GM12878 (cell line): ENCODE measurements at regions not wholly inside any gene's neighbourhood (a gene's known extent, or its start where the extent isn't known, plus 50 kb on each side); places are given as distances from the start of the nearest gene placed in this dataset.
A peak's percentile ranks its signal among the peaks of the same experiment; 100 is the strongest.

ENCODE experiments used
- ATAC-seq: fragments of 200-7000 bp; cut with Tn5 transposase; 3 replicates; pipeline ENCODE4 v1.9.1; 2020; ENCODE audit warnings: mild to moderate bottlenecking, moderate library complexity
- BruUV-seq: library from RNA; stranded (reverse); fragments of 400-500 nt; replicated peaks from 2 replicates; lab custom pipeline; 2021; lab: Mats Ljungman, UMichigan
- CTCF ChIA-PET: fragments of 300-600 bp; sonication (Branson Sonifier 250); formaldehyde crosslinking; extraction: SDS; loops from one replicate; lab custom pipeline; 2021; ENCODE audit warnings: inconsistent platforms; lab: Yijun Ruan, JAX
- POLR2A ChIA-PET: fragments of 350-600 bp; formaldehyde crosslinking; extraction: SDS; loops from one replicate; lab custom pipeline; 2021; ENCODE audit warnings: inconsistent platforms; lab: Charles Lee
- RAD21 ChIA-PET: fragments of 300-600 bp; sonication (Branson Sonifier 250); formaldehyde crosslinking; loops from one replicate; lab custom pipeline; 2023; ENCODE audit warnings: antibody characterized with exemption; ENCODE audit not compliant: unreplicated experiment; lab: Charles Lee
- SMC1A ChIA-PET: fragments of 300-600 bp; sonication (Branson Sonifier 250); formaldehyde crosslinking; loops from one replicate; lab custom pipeline; 2023; ENCODE audit not compliant: unreplicated experiment, uncharacterized antibody; lab: Charles Lee
- DNase-seq: peaks from one replicate; pipeline ENCODE4 v3.0.0-alpha.2; 2011; ENCODE audit warnings: low read depth, low spot score
- FAIRE-seq: peaks from 3 replicates; lab custom pipeline; 2011; peaks lifted over from hg19 to GRCh38; lab: Jason Lieb, UNC
- H2AFZ ChIP-seq: 2 replicates; pipeline ENCODE4 v1.6.0; 2011; ENCODE audit warnings: low read depth, low read length, control low read depth; ENCODE audit not compliant: control insufficient read depth
- H3K27ac ChIP-seq: 2 replicates; pipeline ENCODE4 v1.5.1; 2011; ENCODE audit warnings: control low read depth; ENCODE audit not compliant: control insufficient read depth, insufficient read depth
- H3K27me3 ChIP-seq, 2 experiments: replicated peaks in 1 of 2; 2 replicates each; pipeline versions ENCODE4 v1.6.0 to v1.6.1; 2011; ENCODE audit warnings: low read length in 1 of 2; ENCODE audit not compliant: control insufficient read depth in 2 of 2, insufficient read depth in 2 of 2
- H3K36me3 ChIP-seq, 2 experiments: 2 replicates each; pipeline ENCODE4 v1.5.1; 2011; ENCODE audit warnings: low read length in 1 of 2; ENCODE audit not compliant: control insufficient read depth in 2 of 2, insufficient read depth in 2 of 2
- H3K4me1 ChIP-seq: 2 replicates; pipeline ENCODE4 v1.6.1; 2011; ENCODE audit warnings: mild to moderate bottlenecking, low read length, moderate library complexity, mixed read lengths; ENCODE audit not compliant: control insufficient read depth, insufficient read depth
- H3K4me2 ChIP-seq: 2 replicates; pipeline ENCODE4 v1.6.0; 2011; ENCODE audit warnings: control low read depth; ENCODE audit not compliant: control insufficient read depth, insufficient read depth
- H3K4me3 ChIP-seq: fragments of 200-600 bp; sonication (generic); 2 replicates; pipeline ENCODE4 v1.5.1; 2016
- H3K79me2 ChIP-seq: 2 replicates; pipeline ENCODE4 v1.6.0; 2011; ENCODE audit warnings: low read length; ENCODE audit not compliant: control insufficient read depth, insufficient read depth
- H3K9ac ChIP-seq: 2 replicates; pipeline ENCODE4 v1.8.0; 2011; ENCODE audit warnings: low read length, control low read depth, mixed read lengths; ENCODE audit not compliant: control insufficient read depth, insufficient read depth
- H3K9me3 ChIP-seq: replicated peaks from 3 replicates; pipeline ENCODE4 v1.5.1; 2011; ENCODE audit warnings: mild to moderate bottlenecking, low read length; ENCODE audit not compliant: control insufficient read depth, insufficient read depth
- H4K20me1 ChIP-seq: 2 replicates; pipeline ENCODE4 v1.6.0; 2011; ENCODE audit not compliant: control insufficient read depth, insufficient read depth
- ASH2L ChIP-seq: fragments of 300-600, 200-600 bp; sonication (generic); IDR thresholded peaks from 2 replicates; pipeline ENCODE4 v1.6.1; 2017; ENCODE audit warnings: low read depth, mild to moderate bottlenecking, borderline replicate concordance
- GATAD2B ChIP-seq: fragments of 450-650 bp; conservative IDR thresholded peaks from 2 replicates; pipeline ENCODE4 v1.6.1; 2017; ENCODE audit warnings: low read depth, mild to moderate bottlenecking, moderate library complexity
- IRF5 ChIP-seq: fragments of 450-650 bp; IDR thresholded peaks from 2 replicates; pipeline ENCODE4 v1.6.1; 2017; ENCODE audit warnings: borderline replicate concordance
- MTA2 ChIP-seq: fragments of 450-650 bp; IDR thresholded peaks from 2 replicates; pipeline ENCODE4 v1.6.1; 2016; ENCODE audit warnings: low read depth, mild to moderate bottlenecking, moderate library complexity
- POLR2AphosphoS5 ChIP-seq: IDR thresholded peaks from 2 replicates; pipeline ENCODE4 v1.6.1; 2011; ENCODE audit warnings: mild to moderate bottlenecking, low read length, inconsistent platforms
- RUNX3 ChIP-seq: IDR thresholded peaks from 2 replicates; pipeline ENCODE4 v1.6.1; 2012; ENCODE audit warnings: low read length, inconsistent platforms
- TAF1 ChIP-seq: IDR thresholded peaks from 2 replicates; pipeline ENCODE4 v1.6.1; 2011; ENCODE audit warnings: mild to moderate bottlenecking, low read depth, low read length, borderline replicate concordance
- WGBS: methylation state at CpG from one replicate; pipeline ENCODE4 v1.1.6; 2016; ENCODE audit warnings: low lambda C conversion rate; ENCODE audit not compliant: insufficient replicate concordance, insufficient coverage; ENCODE audit errors: missing lambda C conversion rate; 5-methylcytosine and 5-hydroxymethylcytosine counted together
- in situ Hi-C: fragments of 300-500 bp; cut with MboI; formaldehyde crosslinking; loops from 9 replicates; pipeline ENCODE4 v1.14.3; 2018; ENCODE audit warnings: mixed read lengths
- intact Hi-C: fragments of 100-400 bp; cut with micrococcal nuclease; formaldehyde crosslinking; loops from one replicate; pipeline ENCODE4 v1.14.2; 2022; ENCODE audit not compliant: unreplicated experiment

GRCh38 chr14:42469637-42470426 is 863.2 kb downstream of the LRFN5 start:
- BruUV-seq = no TSS peak
- TF ChIP-seq POLR2AphosphoS5 = no peak
- TF ChIP-seq MTA2 = 0 out of 2 replicates have a peak, but pooled peaks have one; percentile 18
- TF ChIP-seq IRF5 = no peak
- 0 out of 2 replicates have a peak, but pooled peaks have one; percentile 13 for TF ChIP-seq RUNX3
- Histone ChIP-seq H3K36me3 (no peaks in the 10 kb centered on the region), H3K79me2 (no peaks in the 10 kb centered on the region), H3K9ac (no peak overlapping the region), H3K27me3 (no peaks in the 10 kb centered on the region), H3K9me3 (no peaks in the 10 kb centered on the region), H2AFZ (no peak overlapping the region), H3K4me3 (no peak overlapping the region), H3K4me2 (no peak overlapping the region), H4K20me1 (no peaks in the 10 kb centered on the region), H3K27ac (no peak overlapping the region), H3K4me1 (no peaks in the 10 kb centered on the region)
- FAIRE-seq (no peak), DNase-seq (peak; percentile 5), ATAC-seq (peak; percentile 85)
- in situ Hi-C loops = no loop called here
- intact Hi-C loops = no loop called here
- RAD21 ChIA-PET = no interaction called here
- SMC1A ChIA-PET = interaction anchor here (0.7 to 2.1 kb wide), 2 partner anchors 33 to 53 kb away, joined by 3 to 10 read pairs; no protein-coding TSS in a partner anchor
- WGBS = 8% methylated on average over 6 of the region's 6 CpGs
- CTCF ChIA-PET = no interaction called here
- POLR2A ChIA-PET = no interaction called here

- TF ChIP-seq TAF1 (no peak), ASH2L (no peak), GATAD2B (no peak)
- DNase-seq = no peak
- no peak for ATAC-seq
- in situ Hi-C loops = no loop called here
- Histone ChIP-seq H3K4me1 (no peaks in the 10 kb centered on the region), H3K27me3 (no peaks in the 10 kb centered on the region), H3K27ac (no peak overlapping the region), H2AFZ (no peak overlapping the region), H3K36me3 (no peaks in the 10 kb centered on the region), H3K9me3 (no peaks in the 10 kb centered on the region), H4K20me1 (no peaks in the 10 kb centered on the region), H3K79me2 (no peaks in the 10 kb centered on the region), H3K4me3 (no peak overlapping the region), H3K4me2 (no peak overlapping the region), H3K9ac (no peak overlapping the region)
- ChIA-PET SMC1A (no interaction called here), CTCF (no interaction called here), POLR2A (interaction anchor here (0.7 kb wide), 1 partner anchor 41 kb away, joined by 3 read pairs; no protein-coding TSS in a partner anchor), RAD21 (no interaction called here)
- WGBS = 0% methylated on average over 1 of the region's 1 CpG
- FAIRE-seq = no peak
- no TSS peak for BruUV-seq
- intact Hi-C loops = no loop called here
These were observed 854.0 kb downstream of the LRFN5 start for GRCh38 chr14:42460673-42461072.
